Mammary epithelial cell (primary cell): ENCODE measurements at regions not wholly inside any gene's neighbourhood (a gene's known extent, or its start where the extent isn't known, plus 50 kb on each side); places are given as distances from the start of the nearest gene placed in this dataset.

Experiments used
- EZH2 ChIP-seq: IDR thresholded peaks from 2 replicates; pipeline ENCODE4 v1.6.1; 2012; ENCODE audit warnings: low read length, inconsistent platforms, borderline replicate concordance
- TF ChIP-seq, protein P1 (sequence below), 2 donors: IDR thresholded peaks in 1 of 2; conservative IDR thresholded peaks in 1 of 2; 2 replicates each; pipeline ENCODE4 v1.5.1; 2011 to 2012; ENCODE audit warnings: inconsistent platforms in 2 of 2, low read length in 2 of 2, mild to moderate bottlenecking in 2 of 2, control low read depth in 1 of 2, low read depth in 1 of 2; ENCODE audit not compliant: insufficient read depth in 1 of 2; ENCODE audit errors: extremely low read depth in 1 of 2

DNA sequence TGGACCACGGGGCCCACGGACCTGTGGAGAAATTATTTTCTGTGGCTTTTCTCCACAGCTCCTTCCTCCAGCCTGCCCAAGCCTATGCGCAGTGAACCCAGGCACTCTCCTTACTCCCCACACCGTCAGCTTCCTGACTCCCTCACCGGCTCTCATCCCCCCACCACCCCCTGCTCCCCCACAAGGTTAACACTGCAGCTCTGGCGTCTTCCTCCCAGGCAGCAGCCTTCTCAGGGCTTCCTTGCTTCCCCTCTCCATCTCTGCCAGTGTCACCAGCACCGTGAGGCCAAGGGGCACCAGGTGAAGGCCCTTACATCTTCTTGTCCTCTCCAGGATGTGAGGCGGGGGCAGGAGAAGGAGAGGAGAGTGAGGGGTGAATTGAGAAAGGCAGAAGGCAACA lies 168.3 kb upstream of the TLE3 start:
- TF ChIP-seq, protein P1, sequence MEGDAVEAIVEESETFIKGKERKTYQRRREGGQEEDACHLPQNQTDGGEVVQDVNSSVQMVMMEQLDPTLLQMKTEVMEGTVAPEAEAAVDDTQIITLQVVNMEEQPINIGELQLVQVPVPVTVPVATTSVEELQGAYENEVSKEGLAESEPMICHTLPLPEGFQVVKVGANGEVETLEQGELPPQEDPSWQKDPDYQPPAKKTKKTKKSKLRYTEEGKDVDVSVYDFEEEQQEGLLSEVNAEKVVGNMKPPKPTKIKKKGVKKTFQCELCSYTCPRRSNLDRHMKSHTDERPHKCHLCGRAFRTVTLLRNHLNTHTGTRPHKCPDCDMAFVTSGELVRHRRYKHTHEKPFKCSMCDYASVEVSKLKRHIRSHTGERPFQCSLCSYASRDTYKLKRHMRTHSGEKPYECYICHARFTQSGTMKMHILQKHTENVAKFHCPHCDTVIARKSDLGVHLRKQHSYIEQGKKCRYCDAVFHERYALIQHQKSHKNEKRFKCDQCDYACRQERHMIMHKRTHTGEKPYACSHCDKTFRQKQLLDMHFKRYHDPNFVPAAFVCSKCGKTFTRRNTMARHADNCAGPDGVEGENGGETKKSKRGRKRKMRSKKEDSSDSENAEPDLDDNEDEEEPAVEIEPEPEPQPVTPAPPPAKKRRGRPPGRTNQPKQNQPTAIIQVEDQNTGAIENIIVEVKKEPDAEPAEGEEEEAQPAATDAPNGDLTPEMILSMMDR (conservative IDR thresholded peaks at IDR 0.05 in 1 of 2, IDR thresholded peaks at IDR 0.05 in 1 of 2; ENCODE audit: extremely low read depth in 1 of 2, insufficient read depth in 1 of 2, low read depth in 1 of 2, low read length in 2 of 2) = no peak
- TF ChIP-seq EZH2 = no peak
